ENCODE measurements at regions not wholly inside any gene's neighbourhood (a gene's known extent, or its start where the extent isn't known, plus 50 kb on each side); places are given as distances from the start of the nearest gene placed in this dataset.
"Not testable (repeated sequence)": the region's sequence is repeated elsewhere in the genome, so short reads cannot be mapped to it uniquely, and the experiment has no call there.

- no peak for DNase-seq (ENCODE audit: low spot score)
Measured at GRCh38 chr6:28658475-28659249, 133.0 kb downstream of the GPX5 start.

- no peak for DNase-seq (ENCODE audit: low spot score)
Measured at GRCh38 chr6:28659250-28659566, 133.5 kb downstream of the GPX5 start.

- no peak for DNase-seq (ENCODE audit: low spot score)
Measured at GRCh38 chr6:28661097-28661713, 135.5 kb downstream of the GPX5 start.

GRCh38 chr6:28664870-28665396 lies 139.3 kb downstream of the GPX5 start:
- no peak for DNase-seq (ENCODE audit: low spot score)

- DNase-seq (ENCODE audit: low spot score) = no peak
Measured at GRCh38 chr6:28673417-28673786, 147.7 kb downstream of the GPX5 start.

GRCh38 chr6:28673787-28674671 lies 148.3 kb downstream of the GPX5 start:
- DNase-seq (ENCODE audit: low spot score) = no peak

GRCh38 chr6:28675600-28675999 lies 149.9 kb downstream of the GPX5 start:
- DNase-seq (ENCODE audit: low spot score) = no peak

- DNase-seq (ENCODE audit: low spot score) = no peak
Measured at GRCh38 chr6:28682542-28682941, 156.9 kb downstream of the GPX5 start.

- not testable (repeated sequence) for DNase-seq (ENCODE audit: low spot score)
Measured at GRCh38 chr6:28682956-28683685, 157.4 kb downstream of the GPX5 start.

- peak; percentile 17 for DNase-seq (ENCODE audit: low spot score)
Measured at GRCh38 chr6:28683945-28684538, 158.4 kb downstream of the GPX5 start.

- not testable (repeated sequence) for DNase-seq (ENCODE audit: low spot score)
Measured at GRCh38 chr6:28685960-28686359, 160.3 kb downstream of the GPX5 start.

GRCh38 chr6:28686446-28687027 lies 160.9 kb downstream of the GPX5 start:
- DNase-seq (ENCODE audit: low spot score) = peak; percentile 59

- not testable (repeated sequence) for DNase-seq (ENCODE audit: low spot score)
Measured at GRCh38 chr6:28687309-28687981, 161.8 kb downstream of the GPX5 start.

GRCh38 chr6:28691991-28692390 lies 166.3 kb downstream of the GPX5 start:
- DNase-seq (ENCODE audit: low spot score) = not testable (repeated sequence)

GRCh38 chr6:28693033-28693750 lies 167.5 kb downstream of the GPX5 start:
- DNase-seq (ENCODE audit: low spot score) = no peak

GRCh38 chr6:28693751-28694443 lies 168.2 kb downstream of the GPX5 start:
- DNase-seq (ENCODE audit: low spot score) = no peak

GRCh38 chr6:28695715-28696114 lies 170.0 kb downstream of the GPX5 start:
- no peak for DNase-seq (ENCODE audit: low spot score)

GRCh38 chr6:28696167-28696566 lies 170.5 kb downstream of the GPX5 start:
- DNase-seq (ENCODE audit: low spot score) = no peak

GRCh38 chr6:28696682-28697081 lies 171.0 kb downstream of the GPX5 start:
- DNase-seq (ENCODE audit: low spot score) = no peak

All from mucosa of gallbladder (tissue), 1 donor.